Esophagus (tissue), 2 donors: ENCODE measurements at regions not wholly inside any gene's neighbourhood (a gene's known extent, or its start where the extent isn't known, plus 50 kb on each side); places are given as distances from the start of the nearest gene placed in this dataset.

Source experiments
- H3K27ac ChIP-seq, 2 donors: one replicate each; pipeline ENCODE4 v1.5.1; 2013; ENCODE audit warnings: low read depth in 2 of 2, mild to moderate bottlenecking in 2 of 2, inconsistent platforms in 1 of 2, low read length in 1 of 2, moderate library complexity in 1 of 2
- H3K27me3 ChIP-seq, 2 donors: one replicate each; pipeline ENCODE4 v1.6.1; 2013; ENCODE audit warnings: low read length in 2 of 2, control low read depth in 1 of 2, mild to moderate bottlenecking in 1 of 2; ENCODE audit not compliant: insufficient read depth in 2 of 2, control insufficient read depth in 1 of 2
- H3K36me3 ChIP-seq, 2 donors: one replicate each; pipeline ENCODE4 v1.6.1; 2013; ENCODE audit warnings: low read length in 1 of 2; ENCODE audit not compliant: control insufficient read depth in 2 of 2, insufficient read depth in 2 of 2
- H3K4me1 ChIP-seq, 2 donors: one replicate each; pipeline ENCODE4 v1.6.1; 2013; ENCODE audit warnings: low read length in 1 of 2; ENCODE audit not compliant: control insufficient read depth in 2 of 2, insufficient read depth in 2 of 2
- H3K4me3 ChIP-seq, 2 donors: one replicate each; pipeline ENCODE4 v1.5.1; 2013; ENCODE audit warnings: low read length in 2 of 2, mild to moderate bottlenecking in 2 of 2, low read depth in 1 of 2, moderate library complexity in 1 of 2
- H3K9me3 ChIP-seq, 2 donors: one replicate each; pipeline ENCODE4 v1.6.1; 2013; ENCODE audit warnings: mild to moderate bottlenecking in 2 of 2, low read depth in 1 of 2, low read length in 1 of 2, moderate library complexity in 1 of 2; ENCODE audit not compliant: control insufficient read depth in 2 of 2, insufficient read depth in 1 of 2
- WGBS, 2 donors: extraction: QIAGEN DNeasy Blood & Tissue Kit; methylation state at CpG; one replicate each; pipeline ENCODE4 v1.1.7; 2013; 5-methylcytosine and 5-hydroxymethylcytosine counted together
- donor health status: healthy with polysubstance abuse.
- donor health status: Bipolar disorder and iron deficiency.

DNA sequence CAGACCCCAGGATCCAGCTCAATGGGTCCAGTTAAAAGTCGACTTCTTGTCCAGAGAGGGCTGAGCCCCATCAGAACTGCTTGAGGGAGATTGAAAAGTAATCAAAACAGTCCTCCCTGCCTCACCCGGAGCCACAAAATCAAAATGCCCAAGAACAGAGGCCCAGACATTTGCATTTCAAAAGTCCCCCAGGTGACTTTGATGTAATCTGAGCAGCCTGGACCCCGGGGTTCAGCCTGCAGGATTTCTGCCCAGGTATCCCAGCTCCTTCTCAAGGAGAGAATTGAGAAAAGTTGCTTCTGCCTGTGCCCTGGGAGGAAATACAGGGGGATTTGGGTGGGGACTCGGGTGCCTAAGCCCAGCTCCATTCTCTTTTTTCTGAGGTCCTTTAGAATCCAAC is 1385.0 kb downstream of the TBC1D22A start:
- WGBS, 2 donors: 20 to 23% methylated on average over 4 of the region's 4 CpGs
- H3K4me3 ChIP-seq: no peak overlapping the region
- no peaks in the 10 kb centered on the region for H3K36me3 ChIP-seq
- peaks cover 0 to 3% of the 10 kb centered on the region in 2 donors for H3K27me3 ChIP-seq
- H3K9me3 ChIP-seq: peaks cover 0 to 2% of the 10 kb centered on the region in 2 donors
- no peak overlapping the region for H3K27ac ChIP-seq
- no peaks in the 10 kb centered on the region for H3K4me1 ChIP-seq

DNA sequence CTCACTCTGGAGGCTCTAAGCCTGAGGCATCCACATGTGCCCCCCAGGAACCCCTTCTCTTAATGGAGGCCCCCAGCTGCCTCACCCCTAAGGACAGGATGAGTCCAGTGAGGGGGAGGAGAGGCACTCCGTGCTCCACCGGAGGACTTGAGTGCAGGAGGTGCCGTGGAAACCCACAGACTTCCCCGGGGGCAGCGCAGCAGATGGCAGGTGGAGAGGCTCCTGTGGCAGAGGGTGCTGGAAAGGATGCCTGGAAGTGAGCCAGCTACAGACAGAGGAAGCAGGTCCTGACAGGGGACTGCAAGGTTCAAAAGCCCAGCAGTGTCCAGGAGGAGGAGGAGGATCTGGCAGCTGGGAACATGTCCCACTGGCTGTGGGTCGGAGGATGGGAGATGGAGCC is 1384.0 kb downstream of the TBC1D22A start:
- H3K36me3 ChIP-seq: no peaks in the 10 kb centered on the region
- H3K27ac ChIP-seq: no peak overlapping the region
- H3K4me1 ChIP-seq: no peaks in the 10 kb centered on the region
- 57 to 59% methylated on average over 6 of the region's 6 CpGs for WGBS, 2 donors
- no peak overlapping the region for H3K4me3 ChIP-seq
- H3K9me3 ChIP-seq: no peaks in the 10 kb centered on the region
- peaks cover 0 to 3% of the 10 kb centered on the region in 2 donors for H3K27me3 ChIP-seq

DNA sequence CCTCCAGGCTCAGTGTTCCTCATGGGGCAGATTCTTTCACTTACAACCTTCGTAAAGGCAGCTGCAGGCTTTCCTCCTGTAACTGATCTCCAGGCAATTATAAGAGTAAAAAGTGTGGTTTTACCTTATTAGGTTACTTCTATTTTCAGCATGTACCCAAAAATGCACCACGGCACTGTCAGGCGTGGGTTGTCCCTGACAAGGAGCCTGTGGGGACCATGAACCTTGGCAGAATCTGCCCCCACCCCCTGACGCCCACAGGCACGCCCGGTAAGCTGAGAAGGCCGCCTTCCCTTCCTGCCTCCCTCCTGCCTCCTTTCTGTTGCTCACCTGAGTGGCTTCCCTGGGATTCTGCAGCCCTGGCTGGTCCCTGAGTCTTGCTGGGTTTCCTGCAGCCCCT is 1383.3 kb downstream of the TBC1D22A start:
- Histone ChIP-seq H3K27ac (no peak overlapping the region), H3K36me3 (no peaks in the 10 kb centered on the region), H3K4me3 (no peak overlapping the region), H3K4me1 (no peaks in the 10 kb centered on the region), H3K9me3 (no peaks in the 10 kb centered on the region), H3K27me3 (peaks cover 0 to 3% of the 10 kb centered on the region in 2 donors)
- WGBS, 2 donors: 50 to 54% methylated on average over 7 of the region's 7 CpGs

DNA sequence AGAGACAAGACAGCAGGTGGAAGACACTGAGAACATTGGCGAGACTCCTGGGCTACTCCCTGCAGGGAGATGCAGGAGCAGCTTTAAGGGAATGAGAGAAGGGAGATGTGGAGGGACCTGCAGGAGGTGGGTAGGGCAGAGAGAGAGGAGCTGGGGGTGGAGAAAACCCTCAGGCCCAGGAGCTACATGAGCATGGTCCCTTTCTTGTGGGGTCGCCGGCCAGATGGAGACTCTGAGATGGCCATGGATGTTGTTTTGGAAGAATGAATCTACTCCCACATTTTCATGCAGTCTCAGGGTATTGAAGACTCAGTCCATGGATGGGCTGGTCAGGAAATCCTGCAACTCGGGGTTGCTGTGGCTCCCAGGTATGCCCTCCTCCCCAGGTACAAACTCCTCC is 1381.9 kb downstream of the TBC1D22A start:
- H3K4me3 ChIP-seq: no peak overlapping the region
- H3K4me1 ChIP-seq: no peaks in the 10 kb centered on the region
- WGBS, 2 donors: 85 to 87% methylated on average over 4 of the region's 4 CpGs
- H3K9me3 ChIP-seq: no peaks in the 10 kb centered on the region
- H3K27ac ChIP-seq: no peak overlapping the region
- no peaks in the 10 kb centered on the region for H3K36me3 ChIP-seq
- peaks cover 0 to 3% of the 10 kb centered on the region in 2 donors for H3K27me3 ChIP-seq

DNA sequence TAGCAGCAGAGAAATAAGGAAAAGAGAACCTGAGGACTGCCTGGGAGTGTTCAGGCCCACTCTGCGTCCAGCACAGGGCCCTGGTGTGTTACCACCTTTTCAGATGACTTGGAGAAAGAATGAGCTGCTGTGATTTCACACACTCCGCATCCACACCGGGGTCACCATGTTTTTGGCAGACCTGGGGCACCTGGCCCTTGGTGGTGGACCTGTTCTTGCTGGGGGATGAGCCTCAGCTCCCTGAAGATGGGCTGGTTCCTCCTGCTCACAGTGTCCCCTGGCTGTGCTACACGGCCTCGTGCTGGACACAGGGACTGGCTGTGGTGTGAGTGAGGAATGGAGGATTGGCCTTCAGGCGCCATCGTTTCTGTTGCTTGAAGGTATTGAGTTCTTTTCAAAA is 1381.4 kb downstream of the TBC1D22A start:
- Histone ChIP-seq H3K4me3 (no peak overlapping the region), H3K27me3 (peaks cover 0 to 3% of the 10 kb centered on the region in 2 donors), H3K9me3 (no peaks in the 10 kb centered on the region), H3K4me1 (no peaks in the 10 kb centered on the region), H3K36me3 (no peaks in the 10 kb centered on the region), H3K27ac (no peak overlapping the region)
- WGBS, 2 donors: 86 to 89% methylated on average over 7 of the region's 7 CpGs

DNA sequence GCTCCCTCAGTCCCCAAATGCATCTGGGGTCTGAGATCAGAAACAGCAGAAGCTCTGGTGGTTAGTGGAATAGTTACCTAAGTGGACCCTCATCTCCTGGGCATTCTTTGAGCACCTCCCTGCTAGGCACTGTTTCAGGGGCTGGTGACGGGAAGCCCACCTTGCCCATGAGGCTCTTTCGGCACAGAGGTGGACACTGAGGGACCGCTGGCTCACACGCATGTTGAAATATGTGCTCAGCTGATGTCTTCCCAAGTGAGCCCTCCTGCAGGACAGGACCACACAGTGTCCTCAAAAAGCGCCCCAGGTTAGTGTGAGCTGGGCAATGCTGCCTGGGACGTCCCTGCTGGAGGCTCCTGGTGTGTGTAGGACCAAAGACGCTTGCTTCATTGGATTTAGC is 1379.9 kb downstream of the TBC1D22A start:
- H3K9me3 ChIP-seq: peaks cover 0 to 2% of the 10 kb centered on the region in 2 donors
- H3K4me3 ChIP-seq: no peak overlapping the region
- H3K36me3 ChIP-seq: no peaks in the 10 kb centered on the region
- H3K27me3 ChIP-seq: peaks cover 0 to 3% of the 10 kb centered on the region in 2 donors
- WGBS, 2 donors: 83 to 87% methylated on average over 7 of the region's 7 CpGs
- no peak overlapping the region for H3K27ac ChIP-seq
- no peaks in the 10 kb centered on the region for H3K4me1 ChIP-seq

DNA sequence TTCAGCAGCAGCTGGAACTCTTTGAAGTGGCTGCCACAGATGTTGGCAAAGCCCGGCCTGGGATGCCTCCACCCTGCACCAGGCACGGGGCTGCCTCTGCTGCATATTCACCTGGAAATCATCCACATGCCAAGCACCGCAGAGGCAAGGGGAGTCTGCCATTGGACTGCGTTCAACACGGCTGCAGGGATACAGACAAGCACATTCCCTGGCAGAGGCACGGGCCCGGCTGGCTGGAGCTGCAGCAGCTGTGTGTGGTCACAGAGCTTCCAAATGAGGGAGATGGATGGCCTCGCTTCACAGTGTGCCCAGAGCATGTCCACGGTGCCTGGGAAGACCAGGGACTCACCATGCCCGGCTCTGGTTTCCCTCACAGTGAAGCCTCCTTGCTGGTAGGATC is 1378.9 kb downstream of the TBC1D22A start:
- H3K36me3 ChIP-seq: no peaks in the 10 kb centered on the region
- WGBS, 2 donors: 28 to 39% methylated on average over 10 of the region's 10 CpGs
- no peaks in the 10 kb centered on the region for H3K4me1 ChIP-seq
- H3K27ac ChIP-seq: no peak overlapping the region
- H3K9me3 ChIP-seq: peaks cover 0 to 2% of the 10 kb centered on the region in 2 donors
- H3K4me3 ChIP-seq: no peak overlapping the region
- peaks cover 0 to 3% of the 10 kb centered on the region in 2 donors for H3K27me3 ChIP-seq

DNA sequence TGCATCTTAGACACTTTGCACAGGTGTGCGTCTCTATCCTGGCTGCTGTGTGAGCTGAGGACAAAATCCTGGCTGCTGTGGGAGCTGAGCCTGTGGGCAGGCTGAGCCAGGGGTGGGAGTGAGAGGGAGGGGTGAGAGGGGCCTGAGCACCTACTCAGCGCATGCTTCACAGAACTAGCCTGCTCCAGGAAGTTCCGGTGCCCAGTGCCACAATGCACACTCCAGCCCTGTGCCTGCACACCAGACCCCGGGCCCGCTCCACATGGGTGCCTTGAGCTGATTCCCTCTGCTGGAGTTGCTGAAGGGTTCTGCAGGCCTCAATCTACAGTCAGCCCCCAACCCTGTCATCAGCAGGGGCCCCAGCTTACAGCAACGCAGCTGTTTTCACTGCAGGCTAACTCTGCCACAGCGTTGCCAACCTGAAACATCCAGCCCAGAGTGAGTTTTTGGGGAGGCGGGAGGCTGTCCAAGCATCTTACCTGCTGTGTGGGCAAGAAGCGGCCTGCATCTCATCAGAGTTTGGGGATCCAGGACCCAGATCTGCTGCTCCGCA is 1377.9 kb downstream of the TBC1D22A start:
- Histone ChIP-seq H3K36me3 (no peaks in the 10 kb centered on the region), H3K27me3 (no peaks in the 10 kb centered on the region), H3K4me1 (no peaks in the 10 kb centered on the region), H3K9me3 (peaks cover 0 to 2% of the 10 kb centered on the region in 2 donors), H3K27ac (no peak overlapping the region), H3K4me3 (no peak overlapping the region)
- 88 to 92% methylated on average over 10 of the region's 10 CpGs for WGBS, 2 donors

DNA sequence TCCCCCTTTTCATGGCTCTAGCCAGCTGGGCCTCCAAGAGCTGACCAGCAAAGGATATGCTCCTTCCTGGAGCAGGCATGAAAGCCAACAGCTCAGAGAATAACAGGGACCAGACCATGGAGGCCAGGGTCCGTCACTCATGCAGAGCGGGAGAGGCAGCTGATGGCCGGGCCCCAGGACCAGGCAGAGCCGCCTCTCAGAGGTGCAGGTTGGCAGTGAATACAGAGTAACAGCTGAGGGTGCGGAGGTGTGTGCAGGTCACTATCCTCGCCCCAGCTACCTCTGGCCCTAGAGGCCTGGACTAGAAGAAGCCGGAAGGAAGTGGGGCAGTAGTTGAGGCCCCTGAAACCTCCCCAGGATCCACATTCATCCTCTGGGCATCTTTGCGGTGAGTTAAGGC is 1377.3 kb downstream of the TBC1D22A start:
- no peaks in the 10 kb centered on the region for H3K27me3 ChIP-seq
- 78 to 88% methylated on average over 8 of the region's 8 CpGs for WGBS, 2 donors
- H3K27ac ChIP-seq: no peak overlapping the region
- H3K4me3 ChIP-seq: no peak overlapping the region
- peaks cover 0 to 2% of the 10 kb centered on the region in 2 donors for H3K9me3 ChIP-seq
- H3K36me3 ChIP-seq: no peaks in the 10 kb centered on the region
- no peaks in the 10 kb centered on the region for H3K4me1 ChIP-seq

DNA sequence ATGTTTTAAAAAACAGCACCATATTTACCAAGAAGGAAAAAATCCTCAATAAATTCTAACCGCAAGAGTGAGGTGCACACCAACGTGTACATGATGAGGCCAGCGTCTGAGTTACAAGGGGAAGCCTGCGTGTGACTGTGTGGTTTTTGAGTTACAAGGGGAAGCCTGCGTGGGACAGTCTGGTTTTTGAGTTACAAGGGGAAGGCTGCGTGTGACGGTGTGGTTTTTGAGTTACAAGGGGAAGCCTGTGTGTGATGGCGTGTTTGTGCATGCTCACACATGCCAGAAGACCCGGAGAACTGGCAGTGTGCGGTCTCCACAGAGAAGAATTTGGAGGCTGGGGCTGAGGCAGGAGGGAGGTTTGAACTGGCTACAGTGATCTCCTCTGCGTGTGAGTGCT is 1376.4 kb downstream of the TBC1D22A start:
- 48 to 58% methylated on average over 11 of the region's 11 CpGs for WGBS, 2 donors
- Histone ChIP-seq H3K4me3 (no peak overlapping the region), H3K9me3 (peaks cover 0 to 2% of the 10 kb centered on the region in 2 donors), H3K36me3 (no peaks in the 10 kb centered on the region), H3K27ac (no peak overlapping the region), H3K27me3 (no peaks in the 10 kb centered on the region), H3K4me1 (no peaks in the 10 kb centered on the region)
